ENCODE measurements at regions not wholly inside any gene's neighbourhood (a gene's known extent, or its start where the extent isn't known, plus 50 kb on each side); places are given as distances from the start of the nearest gene placed in this dataset.

DNA sequence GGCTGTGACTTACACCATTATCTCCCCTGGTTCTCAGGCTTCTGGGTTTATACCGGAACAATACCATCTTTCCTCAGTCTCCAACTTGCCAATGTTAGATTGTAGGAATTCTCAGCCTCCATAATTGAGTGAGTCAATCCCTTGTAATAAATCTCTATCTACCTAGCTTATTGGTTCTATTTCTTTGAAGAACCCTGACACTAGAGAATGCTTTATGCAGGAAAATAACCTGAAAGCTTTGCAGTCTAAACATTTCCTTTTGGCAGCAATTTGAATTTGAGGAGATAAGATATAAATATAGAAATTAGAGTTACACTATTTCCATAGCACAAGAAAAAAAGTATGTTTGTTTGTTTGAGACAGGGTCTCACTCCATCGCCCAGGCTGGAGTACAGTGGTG is 278.1 kb upstream of the CDH18 start:
- no peak for DNase-seq

DNA sequence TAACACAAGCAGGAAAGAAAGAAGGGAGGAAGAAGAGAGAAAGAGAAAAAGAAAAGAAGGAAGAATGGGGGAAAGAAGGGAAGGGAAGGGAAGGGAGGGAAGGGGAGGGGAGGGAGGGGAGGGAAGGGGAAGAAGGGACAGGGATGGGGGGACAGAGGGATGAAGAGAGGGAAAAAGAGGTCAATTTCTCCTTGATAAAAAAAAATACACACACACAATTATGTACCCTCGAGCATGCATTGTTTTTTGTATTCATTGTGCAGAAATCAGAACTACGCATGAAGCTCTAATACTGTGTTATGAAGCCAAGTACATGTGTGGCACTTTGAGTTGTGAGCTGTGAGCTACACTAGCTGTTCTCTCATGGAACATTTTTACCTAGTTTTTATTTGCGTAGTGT is 274.9 kb upstream of the CDH18 start:
- DNase-seq: no peak

DNA sequence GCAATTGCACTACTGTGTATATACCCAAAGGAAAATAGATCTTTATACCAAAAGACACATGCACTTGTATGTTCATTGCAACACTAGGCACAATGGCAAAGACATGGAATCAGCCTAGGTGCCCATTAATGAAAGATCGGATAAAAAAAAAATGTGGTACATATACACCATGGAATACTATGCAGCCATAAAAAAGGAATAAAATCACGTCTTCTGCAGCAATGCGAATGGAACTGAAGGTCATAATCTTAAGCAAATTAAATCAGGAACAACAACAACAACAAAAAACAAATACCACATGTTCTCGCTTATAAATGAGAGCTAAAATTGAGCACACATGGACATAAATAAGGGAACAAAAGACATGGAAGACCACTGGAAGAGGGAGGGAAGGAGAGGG is 266.7 kb upstream of the CDH18 start:
- DNase-seq: no peak

DNA sequence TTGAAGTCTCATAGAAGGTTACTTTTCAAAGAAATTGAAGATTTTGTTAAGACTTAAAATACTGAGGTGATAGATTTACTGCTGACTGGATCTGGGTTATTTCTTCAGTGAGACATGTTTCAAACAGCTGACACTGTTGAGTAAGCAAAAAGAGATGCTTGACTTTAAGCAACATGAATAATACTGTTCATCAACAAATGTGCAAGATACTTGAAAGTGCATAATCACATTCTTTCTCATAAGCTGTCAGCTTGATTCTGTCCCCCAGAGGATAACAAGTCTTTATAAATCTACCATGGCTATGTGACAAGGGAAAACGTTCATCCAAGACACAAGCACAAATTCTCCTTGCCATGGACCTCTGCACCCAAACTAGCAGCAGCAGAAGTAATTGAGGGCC is 260.1 kb upstream of the CDH18 start:
- DNase-seq: no peak

DNA sequence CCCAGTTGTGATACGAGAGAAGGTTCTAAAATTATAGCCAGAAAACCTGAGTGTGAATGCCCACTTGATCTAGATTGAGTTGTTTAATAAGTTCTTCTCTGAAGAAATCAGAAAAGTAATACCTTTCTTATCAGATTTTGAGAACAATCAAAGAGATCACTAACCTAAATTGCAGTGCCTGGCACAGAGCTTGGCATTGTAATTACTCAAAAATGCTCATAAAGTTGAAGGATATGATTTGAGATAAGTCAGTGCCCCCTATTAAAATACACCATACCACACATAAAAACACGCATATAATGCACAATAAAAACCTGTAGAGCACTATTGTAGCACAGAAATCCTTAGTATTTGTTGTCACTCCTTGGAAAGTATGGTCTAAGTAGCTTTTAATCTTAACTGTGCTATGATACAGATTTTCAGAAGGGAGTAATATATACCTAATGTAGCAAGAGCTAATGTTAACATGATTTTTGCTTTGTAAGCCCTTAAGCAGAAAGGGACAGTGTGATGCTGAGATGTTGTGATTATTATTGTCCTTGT is 257.5 kb upstream of the CDH18 start:
- no peak for DNase-seq

DNA sequence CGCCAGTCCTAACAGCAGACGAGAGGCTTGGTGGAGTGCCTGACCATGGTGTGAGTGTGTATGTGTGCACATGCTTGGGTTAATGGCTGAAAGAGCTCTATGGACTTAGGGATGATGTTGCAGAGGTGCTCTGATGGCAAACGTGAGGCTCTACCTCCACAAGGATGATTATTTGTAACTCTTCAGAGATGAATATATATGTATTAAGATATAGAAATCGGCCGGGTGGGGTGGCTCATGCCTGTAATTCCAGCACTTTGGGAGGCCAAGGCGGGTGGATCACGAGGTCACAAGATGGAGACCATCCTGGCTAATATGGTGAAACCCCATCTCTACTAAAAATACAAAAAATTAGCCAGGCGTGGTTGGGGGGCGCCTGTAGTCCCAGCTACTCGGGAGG is 253.4 kb upstream of the CDH18 start:
- DNase-seq: no peak

DNA sequence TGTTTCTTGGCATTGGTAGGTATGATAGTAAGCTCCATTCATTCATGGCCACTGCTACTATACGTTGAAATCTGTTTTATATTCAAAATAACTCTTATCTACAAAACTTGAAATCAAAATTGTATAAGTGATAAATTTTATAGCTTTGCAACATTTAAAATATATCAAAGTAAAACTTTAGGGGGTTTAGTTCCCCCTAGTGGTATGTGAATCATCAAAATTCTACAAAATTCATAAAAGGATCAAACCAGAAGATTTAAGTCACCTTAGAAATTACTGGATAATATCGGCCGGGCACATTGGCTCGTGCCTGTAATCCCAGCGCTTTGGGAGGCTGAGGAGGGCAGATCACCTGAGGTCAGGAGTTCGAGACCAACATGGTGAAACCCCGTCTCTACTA is 243.0 kb upstream of the CDH18 start:
- no peak for DNase-seq

DNA sequence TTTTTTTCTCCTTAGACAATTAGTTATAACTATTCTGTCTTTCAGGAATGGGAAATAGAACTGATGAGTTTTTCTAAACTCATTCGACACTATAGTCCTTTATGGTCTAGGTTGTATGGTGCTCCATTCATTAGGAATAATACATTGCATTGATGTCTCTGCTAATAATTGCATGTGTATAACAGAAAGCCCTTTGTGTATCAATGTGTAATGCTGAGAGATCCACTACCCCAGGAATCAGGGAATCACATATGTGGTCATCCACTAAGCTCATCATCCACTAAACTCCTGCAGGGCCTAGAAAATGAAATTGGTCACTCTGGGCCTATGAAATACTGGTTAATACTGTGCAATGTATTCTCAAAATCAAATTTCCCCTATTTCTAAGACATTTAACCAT is 242.0 kb upstream of the CDH18 start:
- DNase-seq: no peak

DNA sequence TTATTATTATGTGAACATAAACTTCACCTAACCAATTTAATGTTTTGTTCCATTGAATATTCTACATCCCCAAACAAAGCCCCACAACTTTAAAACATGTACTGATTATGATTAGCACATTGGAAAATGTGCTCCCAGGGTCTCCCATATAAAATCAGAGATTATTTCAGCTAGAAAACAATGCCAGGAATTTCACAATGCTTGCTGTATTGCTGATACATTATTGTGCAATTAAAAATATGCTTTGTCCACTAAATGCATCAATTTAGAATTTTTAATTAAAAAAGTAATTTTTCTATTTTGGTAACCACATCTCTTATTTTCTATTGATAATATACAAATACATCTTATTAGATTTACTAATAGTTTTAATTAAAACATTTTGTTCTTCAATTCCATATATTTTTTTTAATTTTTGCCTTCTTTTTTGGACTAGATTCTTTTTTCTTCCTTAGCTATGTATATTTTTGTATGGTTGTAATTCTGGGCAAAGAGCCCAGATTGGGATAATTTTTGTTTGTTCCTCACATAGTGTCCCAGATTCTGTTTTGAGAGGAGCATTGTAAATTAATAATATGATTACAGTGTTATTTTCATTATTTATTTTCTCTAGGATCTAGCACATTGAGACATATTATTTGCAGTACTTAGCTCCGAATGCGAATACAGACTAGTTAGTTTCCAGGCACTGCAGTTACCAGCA is 241.5 kb upstream of the CDH18 start:
- DNase-seq: no peak

DNA sequence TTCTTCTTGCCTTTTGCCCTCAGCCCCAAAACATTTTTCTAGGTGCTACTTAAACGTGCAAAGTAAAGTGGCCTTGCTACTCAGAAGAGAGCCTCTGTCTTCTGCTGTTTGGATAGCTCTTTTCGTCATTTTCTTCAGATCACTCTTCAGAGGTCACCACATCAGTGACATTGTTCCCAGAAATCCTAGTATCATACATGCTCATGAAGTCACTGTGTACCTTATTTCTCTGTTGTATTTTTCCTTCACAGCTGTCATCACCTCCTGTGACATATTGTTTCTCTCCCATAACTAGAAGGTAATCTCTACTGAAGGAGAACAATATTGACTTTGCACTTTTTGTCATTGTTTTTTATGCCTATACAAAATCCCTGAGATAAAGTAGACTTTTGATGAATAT is 237.0 kb upstream of the CDH18 start:
- no peak for DNase-seq

DNA sequence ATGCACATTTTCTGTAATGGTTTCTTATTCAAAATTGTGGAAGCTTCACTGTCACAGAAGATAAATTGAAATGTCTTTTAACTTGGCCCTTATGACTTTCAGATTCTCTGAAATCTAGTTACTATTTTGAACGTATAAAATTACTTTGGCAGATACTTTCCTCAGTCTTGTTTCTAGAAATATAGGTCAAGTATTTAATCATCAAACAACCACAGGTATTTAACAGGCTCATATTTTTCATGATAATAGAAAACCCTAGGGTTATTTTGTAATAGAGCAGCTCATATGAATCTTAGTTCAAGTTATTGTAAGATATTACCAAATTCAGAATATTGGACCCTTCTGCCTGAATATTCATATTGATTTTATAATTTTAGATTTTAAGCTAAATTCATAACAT is 236.0 kb upstream of the CDH18 start:
- no peak for DNase-seq

DNA sequence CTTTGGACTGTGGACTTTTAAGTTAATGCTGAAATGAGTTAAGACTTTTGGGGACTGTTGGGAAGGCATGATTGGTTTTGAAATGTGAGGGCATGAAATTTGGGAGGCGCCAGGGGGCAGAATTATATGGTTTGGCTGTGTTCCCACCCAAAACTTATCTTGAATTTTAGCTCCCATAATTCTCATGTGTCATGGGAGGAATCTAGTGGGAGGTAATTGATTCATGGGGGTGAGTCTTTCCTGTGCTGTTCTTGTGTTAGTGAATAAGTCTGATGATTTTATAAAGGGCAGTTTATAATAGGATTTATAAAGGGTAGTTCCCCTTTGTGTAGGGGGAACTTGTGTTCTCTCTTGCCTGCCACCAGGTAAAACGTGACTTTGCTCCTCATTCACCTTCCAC is 235.5 kb upstream of the CDH18 start:
- no peak for DNase-seq

DNA sequence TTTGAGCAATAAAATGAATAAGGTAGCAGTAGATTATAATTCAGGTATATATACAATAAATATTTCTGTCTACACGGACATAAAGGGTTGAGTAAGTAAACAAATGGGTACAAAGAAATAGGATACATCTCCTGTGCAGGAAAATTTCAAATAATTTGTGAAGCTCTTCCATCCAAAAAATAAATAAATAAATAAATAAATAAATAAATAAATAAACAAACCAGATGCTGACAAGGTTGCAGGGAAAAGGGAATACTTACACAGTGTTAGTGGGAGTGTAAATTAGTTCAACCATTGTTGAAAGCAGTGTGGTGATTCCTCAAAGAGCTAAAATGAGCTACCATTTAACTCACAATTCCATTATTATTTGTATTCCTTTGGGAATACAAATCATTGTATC is 227.3 kb upstream of the CDH18 start:
- DNase-seq: no peak

DNA sequence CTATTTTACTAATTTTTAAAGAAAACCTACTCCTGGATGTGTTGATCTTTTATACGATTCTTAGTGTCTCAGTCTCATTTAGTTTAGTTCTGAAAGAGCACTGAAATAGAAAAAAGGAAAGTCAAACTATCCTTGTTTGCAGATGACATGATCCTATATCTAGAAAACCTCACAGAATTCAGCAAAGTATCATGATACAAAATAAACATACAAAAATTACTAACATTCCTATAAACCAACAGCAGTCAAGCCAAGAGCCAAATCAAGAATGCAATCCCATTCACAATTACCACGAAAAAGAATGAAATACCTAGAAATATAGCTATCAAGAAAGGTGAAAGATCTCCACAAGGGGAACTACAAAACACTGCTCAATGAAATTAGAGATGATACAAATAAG is 225.8 kb upstream of the CDH18 start:
- no peak for DNase-seq

DNA sequence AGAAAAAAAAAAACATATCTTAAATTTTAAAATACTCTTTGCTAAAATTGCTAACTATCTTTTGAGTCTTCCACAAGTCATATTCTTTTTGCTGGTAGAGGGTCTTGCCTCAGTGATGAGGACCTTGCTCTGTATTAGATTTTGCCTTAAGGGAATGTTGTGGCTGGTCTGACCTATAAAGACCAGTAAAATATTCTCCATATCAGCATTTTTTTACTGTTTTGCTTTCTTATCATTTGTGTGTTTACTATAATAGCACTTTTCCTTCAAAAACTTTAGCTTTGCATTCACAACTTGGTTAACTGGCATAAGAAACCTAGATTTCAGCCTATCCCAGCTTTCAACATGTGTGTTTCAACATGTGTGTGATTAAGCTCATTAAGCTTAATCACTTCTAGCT is 224.7 kb upstream of the CDH18 start:
- no peak for DNase-seq

DNA sequence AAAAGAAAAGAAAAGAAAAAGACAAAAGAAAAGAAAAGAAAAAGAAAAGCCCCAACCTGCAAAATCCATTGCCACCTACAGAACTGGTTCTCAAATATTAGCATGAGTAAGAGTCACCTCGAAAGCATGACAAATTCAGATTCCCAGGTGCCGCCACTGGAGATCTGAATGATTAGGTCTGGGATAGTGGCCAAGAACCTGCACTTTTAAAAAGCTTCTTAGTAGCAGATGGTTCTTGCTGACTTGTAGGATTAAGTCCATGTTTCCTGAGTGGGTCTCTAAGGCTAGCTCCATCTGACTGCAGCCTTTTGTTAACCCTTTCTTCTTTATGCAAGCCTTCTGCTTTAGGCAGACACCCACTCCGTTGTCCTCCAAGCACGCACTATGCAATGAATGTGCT is 178.5 kb upstream of the CDH18 start:
- DNase-seq: no peak

DNA sequence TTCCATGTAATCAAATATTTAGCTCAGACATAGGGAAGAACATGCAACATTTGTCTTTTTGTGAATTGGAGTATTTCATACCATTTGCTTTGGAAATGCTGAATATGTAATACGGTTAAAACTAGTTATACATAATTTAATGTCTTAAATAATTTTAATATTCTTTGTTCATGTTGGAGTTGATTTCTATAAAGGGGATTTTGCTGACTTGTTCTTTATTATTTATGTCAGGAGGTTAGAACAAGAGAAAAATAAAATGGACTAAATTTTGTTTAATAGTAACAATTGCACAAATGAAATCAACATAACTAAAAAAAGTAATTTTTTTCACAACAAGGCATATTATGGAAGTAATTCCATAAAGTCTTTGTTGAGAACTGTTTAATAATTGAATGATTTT is 170.0 kb upstream of the CDH18 start:
- DNase-seq: no peak

DNA sequence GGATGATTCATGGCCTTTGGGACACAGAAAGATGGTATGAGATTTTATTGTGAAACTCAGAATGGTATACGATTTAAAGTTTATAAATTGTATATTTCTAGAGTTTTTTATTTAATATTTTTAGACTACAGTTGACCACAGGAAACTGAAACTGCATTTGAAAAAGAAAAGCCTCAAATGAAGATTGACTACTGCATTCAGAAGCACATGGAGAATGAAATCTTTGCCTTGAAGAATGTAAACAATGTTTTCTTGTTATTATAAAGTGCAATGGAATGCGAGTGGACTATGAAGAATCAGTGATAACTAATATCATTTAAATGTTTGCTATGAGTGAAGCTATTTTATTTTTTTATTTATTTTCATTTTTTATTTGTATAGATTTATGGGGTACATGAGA is 169.1 kb upstream of the CDH18 start:
- DNase-seq: no peak

DNA sequence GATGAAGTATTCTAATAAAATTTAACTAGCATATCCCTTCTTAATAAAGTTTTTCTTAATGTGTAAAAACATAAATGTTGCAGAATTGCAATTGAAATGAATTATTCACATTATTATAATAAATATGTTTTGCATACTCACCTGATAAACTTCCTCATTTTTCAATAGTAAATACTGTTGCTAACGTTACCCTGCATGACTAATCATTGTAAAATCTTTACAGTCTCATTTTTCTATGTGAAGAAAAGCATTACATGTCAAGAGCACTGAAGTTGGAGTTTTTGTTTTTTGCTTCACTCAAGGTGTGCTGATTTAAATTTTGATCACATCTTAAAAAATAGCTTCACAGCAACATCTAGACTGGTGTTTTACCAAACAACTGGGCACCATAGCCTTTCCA is 157.2 kb upstream of the CDH18 start:
- DNase-seq: no peak

DNA sequence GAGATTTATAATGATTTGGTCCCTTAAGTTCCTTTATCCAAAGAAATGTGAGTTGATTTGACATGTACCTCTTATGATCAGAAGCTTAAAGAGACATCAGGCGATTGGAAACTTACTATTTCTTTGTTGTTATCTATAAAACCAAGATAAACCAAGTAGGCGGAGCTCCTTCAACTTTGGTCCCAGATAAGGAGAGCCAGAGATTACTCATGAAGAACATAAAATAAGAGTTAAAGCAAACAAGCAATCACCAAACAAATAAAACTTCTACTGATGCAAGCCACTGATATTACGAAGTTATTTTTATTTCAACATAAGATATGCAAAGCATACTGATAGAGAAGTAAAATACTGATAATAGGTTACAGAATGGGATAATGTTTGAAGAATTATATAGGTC is 141.5 kb upstream of the CDH18 start:
- DNase-seq: no peak

DNA sequence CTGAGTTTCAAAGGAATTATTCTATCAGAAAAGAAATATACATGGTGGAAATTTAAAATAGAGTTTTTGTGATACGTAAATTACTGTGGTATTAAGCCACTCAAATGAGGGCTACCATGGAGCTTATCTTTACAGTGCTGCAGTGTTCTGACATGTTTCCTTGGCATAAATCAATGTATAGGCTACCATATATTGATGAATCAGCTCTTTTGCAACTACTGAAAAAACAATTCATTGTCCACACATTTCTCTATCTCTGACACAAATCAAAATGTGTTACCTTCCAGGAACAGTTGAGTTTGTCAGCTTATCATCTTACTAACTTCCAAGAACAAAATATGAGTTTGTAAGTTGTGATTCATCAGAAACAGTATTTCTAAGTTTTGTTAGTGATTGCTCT is 140.3 kb upstream of the CDH18 start:
- DNase-seq: no peak

DNA sequence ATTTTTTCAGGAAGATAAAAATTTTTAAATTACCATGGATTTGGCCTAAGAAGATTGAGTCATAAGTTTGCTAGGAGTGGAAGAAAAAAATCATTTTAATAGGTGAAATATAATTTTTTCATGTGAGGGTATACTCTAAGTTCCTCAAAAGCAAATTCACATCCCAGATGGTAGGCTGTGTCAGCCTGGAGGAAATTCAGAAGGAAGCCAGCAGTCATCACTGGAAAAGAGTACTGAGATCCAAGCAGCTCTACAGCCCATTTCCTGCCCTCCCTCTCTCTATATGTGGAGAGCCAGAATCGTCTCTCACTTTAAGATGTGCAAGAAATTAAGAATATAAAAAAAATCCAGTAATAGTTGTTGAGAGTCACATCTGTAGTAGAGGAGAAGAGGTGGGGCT is 126.5 kb upstream of the CDH18 start:
- no peak for DNase-seq

DNA sequence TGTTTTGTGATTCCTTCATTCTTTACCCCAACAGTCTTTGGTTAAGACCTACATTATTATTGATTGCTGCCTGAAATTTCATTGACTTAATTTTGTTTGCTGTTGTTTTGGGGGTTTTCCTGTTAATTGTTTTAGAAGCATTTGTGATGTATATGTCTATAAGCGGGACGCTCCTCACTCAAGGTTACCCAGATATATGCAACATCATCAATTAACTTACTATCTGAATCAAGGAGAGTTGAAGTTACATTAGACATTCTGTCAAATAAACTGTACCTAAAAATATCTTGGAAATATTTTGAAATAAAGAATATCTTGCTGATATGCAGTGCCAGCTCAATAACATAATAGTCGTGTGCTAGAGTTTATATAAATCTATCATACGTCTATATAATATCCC is 125.9 kb upstream of the CDH18 start:
- DNase-seq: no peak

DNA sequence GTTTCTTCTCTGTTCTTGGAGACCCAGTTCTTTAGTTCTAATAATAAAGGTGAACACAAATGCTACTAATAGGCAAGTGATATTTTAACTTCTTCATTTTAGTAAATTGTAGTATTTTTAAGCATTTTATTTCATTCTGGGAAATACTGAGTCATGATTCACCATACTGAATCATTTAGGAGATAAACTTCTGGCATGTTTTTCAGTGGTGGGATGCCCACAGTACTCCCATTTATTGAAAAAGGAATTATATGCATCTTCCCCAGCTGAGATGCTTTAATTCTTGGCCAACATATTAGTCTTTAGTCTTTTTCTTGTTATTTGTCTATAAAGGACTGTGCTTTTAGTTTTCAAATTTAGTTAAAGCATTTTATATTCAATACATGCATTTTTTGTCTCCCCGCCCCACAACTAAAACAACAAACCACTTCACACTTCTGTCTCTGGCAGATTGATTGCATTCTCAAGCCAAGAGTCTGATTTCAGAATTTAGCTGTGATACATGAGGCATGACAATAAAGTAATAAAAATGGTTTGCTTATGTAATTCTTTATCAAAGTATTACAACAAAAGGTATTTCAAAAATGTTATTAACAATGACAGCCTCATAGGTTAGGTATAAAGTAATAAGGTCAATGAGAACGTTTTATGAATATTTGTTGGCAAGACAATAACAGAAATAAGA is 125.2 kb upstream of the CDH18 start:
- no peak for DNase-seq

DNA sequence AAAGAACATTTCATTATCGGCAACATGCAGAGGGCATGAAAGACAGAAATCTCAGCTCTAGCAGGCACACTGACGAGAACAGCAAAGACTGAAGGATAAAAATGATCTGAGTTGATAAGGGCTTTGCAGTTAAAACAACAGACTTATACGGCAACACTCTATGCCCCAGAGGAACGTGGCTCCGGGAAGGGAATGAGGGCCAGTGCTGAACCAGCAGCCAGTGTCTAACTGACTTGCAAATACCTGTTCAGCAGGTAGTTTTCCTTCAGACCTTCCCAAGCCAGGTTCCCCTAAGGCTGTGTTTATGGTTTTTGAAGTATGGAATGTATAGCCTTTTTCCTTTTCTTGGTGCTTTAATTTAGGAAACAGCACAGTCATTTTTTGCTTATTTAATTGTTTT is 121.3 kb upstream of the CDH18 start:
- DNase-seq: no peak
